HG03575 (cell line): ENCODE measurements at regions not wholly inside any gene's neighbourhood (a gene's known extent, or its start where the extent isn't known, plus 50 kb on each side); places are given as distances from the start of the nearest gene placed in this dataset.

ENCODE experiments used
- ATAC-seq: cut with Tn5 transposase; IDR thresholded peaks from one replicate; pipeline ENCODE4 v1.9.1; 2021; ENCODE audit not compliant: unreplicated experiment, insufficient number of reproducible peaks, low FRiP score; ENCODE audit errors: extremely low read depth

- no peak for ATAC-seq
These were observed 224.2 kb upstream of the CTAGE1 start for GRCh38 chr18:22641958-22642357.

- ATAC-seq: no peak
These were observed 226.0 kb upstream of the CTAGE1 start for GRCh38 chr18:22643731-22644130.

DNA sequence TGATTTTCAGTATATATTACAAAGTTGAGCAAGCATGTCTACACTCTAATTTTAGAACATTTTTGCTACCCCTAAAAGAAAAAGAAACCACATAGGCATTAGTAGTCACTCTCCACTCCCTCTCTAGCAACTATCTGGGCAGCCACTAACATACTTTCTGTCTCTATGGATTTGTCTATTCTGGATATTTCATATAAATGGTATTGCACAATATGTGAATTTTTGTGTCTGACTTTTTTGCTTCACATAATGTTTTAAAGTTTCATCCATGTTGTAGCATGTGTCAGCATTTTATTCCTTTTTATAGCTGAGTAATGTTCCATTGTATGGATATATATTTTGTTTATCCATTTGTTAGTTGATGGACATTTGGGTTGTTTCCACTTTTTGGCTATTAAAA, 232.5 kb upstream of the CTAGE1 start:
- no peak for ATAC-seq

GRCh38 chr18:22657619-22658018, 239.9 kb upstream of the CTAGE1 start:
- ATAC-seq: no peak

DNA sequence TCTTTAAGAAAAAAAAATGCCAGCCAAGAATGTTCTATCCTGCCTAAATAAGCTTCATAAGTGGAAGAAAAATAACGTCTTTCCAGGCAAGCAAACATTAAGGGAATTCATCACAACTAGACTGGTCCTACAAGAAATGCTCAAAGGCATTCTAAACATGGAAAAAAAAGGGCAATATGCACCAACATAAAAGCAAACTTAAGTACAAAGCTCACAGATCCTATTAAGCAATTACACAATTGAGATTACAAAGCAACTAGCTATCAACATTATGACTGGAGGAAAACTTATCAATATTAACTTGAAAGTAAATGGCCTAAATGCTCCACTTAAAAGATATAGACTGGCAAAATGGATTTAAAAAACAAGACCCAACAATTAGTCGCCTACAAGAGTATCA, 240.6 kb upstream of the CTAGE1 start:
- no peak for ATAC-seq

DNA sequence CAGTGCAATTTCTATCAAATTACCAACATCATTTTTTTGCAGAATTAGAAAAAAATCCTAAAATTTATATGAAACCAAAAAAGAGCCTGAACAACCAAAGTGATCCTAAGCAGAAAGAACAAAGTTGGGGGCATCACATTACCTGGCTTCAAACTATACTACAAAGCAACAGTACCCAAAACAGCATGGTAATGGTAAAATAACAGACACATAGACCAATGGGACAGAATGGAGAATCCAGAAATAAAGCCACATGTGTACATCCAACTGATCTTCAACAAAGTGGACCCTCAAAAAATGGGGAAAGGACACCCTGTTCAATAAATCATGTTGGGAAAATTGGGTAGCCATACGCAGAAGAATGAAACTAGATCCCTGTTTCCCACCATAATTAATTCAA, 245.7 kb upstream of the CTAGE1 start:
- no peak for ATAC-seq

GRCh38 chr18:22666411-22666940, 248.8 kb upstream of the CTAGE1 start:
- no peak for ATAC-seq

GRCh38 chr18:22667156-22667555, 249.4 kb upstream of the CTAGE1 start:
- no peak for ATAC-seq

- ATAC-seq: no peak
These were observed 250.1 kb upstream of the CTAGE1 start for GRCh38 chr18:22667616-22668422.

DNA sequence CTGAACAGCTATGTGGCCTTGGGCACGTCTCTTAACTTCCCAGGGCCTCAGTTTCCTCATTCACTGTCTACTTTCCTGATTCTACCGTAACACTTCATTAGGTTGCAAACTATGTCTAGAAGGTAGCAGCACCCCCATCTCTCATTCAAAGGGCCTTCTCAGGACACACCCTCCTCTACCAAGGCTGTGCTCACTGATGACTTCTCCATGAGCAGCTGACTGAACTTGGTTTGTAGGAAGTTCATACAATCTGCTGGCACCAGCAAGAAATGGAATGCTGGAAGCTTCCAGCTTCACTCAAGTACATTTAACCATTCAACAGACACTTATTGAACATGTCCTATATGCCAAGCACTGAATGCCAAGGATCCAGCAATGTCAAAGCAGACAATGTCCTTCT, 250.8 kb upstream of the CTAGE1 start:
- ATAC-seq: no peak

DNA sequence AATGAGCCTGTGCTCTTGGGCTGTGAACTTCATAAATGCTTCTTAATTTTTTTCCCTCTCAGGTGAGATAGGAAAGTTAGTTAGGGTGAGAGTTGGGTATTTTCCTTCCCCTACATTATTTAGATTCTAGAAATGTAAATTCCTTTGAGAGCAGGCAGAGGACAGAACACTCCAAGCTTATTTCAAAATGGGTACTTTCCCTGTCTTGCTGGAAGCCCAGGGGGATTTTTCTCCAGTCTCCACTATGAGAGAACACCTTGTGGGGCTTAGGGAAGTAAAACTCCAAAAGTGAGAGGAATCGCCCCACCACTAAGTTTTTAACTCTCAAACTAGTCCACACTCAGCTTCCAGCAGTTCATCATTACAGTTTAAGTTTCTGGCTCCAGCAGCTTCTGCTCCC, 253.2 kb upstream of the CTAGE1 start:
- ATAC-seq: no peak

DNA sequence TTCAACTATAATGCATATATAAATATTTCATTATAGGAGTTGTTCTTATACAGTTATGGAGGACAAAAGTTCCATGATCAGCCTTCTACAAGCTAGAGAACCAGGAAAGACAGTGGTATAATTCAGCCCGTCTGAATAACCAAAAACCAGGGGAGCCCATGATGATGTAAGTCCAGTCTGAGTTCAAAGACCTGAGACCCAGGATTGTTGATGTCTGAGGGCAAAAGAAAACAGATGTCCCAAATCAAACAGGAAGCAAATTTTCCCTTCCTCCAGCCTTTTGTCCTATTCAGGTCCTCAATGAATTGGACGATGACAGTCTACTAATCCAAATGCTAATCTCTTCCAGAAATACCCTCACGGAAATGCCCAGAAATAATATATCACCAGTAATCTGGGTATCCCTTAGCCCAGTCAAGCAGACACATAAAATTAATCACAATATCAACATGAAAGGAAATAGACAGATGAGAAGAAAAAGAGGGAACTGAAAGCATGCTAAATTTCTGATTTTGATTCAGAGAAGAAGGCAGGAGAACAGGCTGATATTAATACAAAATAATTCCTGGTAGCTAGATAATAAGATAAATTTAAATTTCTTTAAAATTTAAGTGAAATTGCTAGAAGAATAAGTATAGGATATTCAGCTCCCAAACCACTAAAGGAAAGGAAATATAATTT, 255.6 kb upstream of the CTAGE1 start:
- no peak for ATAC-seq

- ATAC-seq: no peak
These were observed 256.6 kb upstream of the CTAGE1 start for GRCh38 chr18:22674272-22674671.

GRCh38 chr18:22675006-22675405, 257.3 kb upstream of the CTAGE1 start:
- no peak for ATAC-seq

DNA sequence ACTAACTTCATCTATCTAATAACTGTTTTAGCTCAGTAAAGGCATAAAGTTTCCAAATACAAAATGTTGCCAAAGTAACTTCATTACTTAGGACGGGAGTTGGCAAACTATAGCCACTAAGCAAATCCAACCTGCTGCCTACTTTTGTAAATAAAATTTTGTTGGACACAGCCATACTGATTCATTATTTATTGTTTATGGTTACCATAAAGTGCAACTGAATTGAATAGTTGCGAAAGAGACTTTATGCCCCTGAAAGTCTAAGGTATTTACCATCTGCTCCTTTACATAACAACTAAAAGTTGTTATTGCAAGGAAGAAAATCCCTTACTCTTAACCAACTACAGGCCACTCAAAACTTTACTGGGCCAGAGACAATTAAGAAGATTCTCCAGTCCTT, 256.7 kb upstream of the RBBP8 start:
- no peak for ATAC-seq

DNA sequence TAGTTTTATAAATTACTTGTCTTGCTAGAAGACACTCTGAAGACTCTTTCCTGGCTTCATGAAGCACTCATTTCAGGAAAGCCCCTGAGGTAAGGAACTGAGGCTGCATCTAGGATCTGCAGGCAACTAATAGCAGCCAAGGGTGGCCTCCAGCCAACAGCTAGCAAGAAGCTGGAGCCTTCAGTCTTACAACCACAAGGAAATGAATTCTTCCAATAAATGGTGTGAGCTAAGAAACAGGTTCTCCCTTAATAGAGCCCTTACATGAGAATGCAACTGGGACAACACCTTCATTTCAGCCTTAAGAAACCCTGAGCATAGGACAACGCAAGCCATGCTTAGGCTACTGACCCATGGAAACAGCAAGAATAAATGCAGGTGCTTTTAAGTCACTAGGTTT, 254.6 kb upstream of the RBBP8 start:
- ATAC-seq: no peak

DNA sequence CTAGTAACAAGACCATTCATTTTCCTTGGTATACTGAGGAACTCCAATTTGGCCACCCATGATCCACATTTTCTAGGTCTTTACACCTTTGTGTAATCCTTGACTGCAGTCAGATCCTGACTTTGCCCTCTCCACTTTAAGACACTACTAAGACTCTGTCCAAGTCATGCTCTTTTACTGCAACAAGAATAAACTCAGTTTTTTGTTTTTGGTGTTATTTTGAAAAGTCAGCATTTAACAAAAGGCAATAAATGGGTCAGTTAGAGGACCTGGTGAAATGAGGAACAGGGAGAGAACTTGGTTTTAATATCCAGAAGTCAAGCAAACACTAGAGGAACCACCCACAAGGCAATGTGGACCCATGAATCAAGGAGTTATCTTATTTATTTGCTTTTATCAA, 252.2 kb upstream of the RBBP8 start:
- ATAC-seq: no peak

DNA sequence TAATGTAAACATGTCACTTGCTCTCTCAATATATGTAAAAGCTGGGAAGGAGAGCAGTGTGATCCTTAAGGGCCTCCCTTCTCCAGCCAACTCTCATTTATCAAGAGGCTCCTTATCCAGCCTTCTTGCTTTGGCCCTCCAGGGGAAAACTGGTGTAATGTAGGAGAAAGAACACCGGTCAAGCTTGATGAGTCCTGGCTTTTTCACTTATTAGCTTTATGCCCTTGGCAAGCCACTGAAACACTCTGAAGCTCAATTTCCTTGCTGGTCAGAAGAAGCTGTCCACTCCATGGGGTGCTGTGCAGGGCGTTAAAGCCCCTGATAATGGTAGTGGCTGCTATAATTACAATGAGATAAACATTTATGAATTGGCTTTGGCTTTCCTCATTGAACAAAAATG, 251.2 kb upstream of the RBBP8 start:
- ATAC-seq: no peak

GRCh38 chr18:22682720-22683119, 250.4 kb upstream of the RBBP8 start:
- no peak for ATAC-seq

GRCh38 chr18:22683196-22683676, 249.9 kb upstream of the RBBP8 start:
- no peak for ATAC-seq
